ENCODE measurements at regions not wholly inside any gene's neighbourhood (a gene's known extent, or its start where the extent isn't known, plus 50 kb on each side); places are given as distances from the start of the nearest gene placed in this dataset.

DNA sequence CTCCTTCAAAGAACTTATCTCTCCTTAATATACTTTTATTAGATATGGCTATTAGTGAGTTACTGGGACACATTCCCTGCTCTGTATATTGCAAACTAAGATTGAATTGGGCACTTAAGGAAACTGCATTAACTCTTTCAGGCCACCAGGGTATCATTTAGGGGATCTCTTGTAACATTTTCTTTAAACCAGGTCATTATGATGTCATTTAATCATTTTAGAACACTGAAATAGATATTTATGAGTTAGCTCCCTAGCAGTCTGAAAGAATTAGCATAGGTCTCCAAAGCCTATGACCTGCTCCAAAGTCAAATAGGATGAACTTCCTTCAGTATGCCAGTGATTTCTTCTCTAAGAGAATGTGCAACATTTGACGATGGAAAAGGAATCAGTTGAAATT is 506.9 kb downstream of the FOXG1 start:
- Histone ChIP-seq H3K4me1 (ENCODE audit: insufficient read depth, low read length) (no peaks in the 10 kb centered on the region), H3K27me3 (ENCODE audit: control insufficient read depth in 1 of 2, insufficient read depth in 2 of 2, low read length in 2 of 2) (no peaks in the 10 kb centered on the region), H3K27ac (ENCODE audit: low read depth in 1 of 2, low read length in 2 of 2) (no peak overlapping the region), H3K36me3 (ENCODE audit: insufficient read depth, low read length) (no peaks in the 10 kb centered on the region), H3K9me3 (ENCODE audit: control insufficient read depth in 1 of 2, insufficient read depth in 1 of 2, low read length in 2 of 2) (peaks cover 0 to 5% of the 10 kb centered on the region in 2 experiments), H3K4me3 (ENCODE audit: low read length) (no peak overlapping the region)
- ChIA-PET CTCF (no interaction called here), POLR2A (no interaction called here)
- no peak overlapping the region for H3K27ac Mint-ChIP-seq
- DNase-seq, result no peak
- TF ChIP-seq, protein P1, sequence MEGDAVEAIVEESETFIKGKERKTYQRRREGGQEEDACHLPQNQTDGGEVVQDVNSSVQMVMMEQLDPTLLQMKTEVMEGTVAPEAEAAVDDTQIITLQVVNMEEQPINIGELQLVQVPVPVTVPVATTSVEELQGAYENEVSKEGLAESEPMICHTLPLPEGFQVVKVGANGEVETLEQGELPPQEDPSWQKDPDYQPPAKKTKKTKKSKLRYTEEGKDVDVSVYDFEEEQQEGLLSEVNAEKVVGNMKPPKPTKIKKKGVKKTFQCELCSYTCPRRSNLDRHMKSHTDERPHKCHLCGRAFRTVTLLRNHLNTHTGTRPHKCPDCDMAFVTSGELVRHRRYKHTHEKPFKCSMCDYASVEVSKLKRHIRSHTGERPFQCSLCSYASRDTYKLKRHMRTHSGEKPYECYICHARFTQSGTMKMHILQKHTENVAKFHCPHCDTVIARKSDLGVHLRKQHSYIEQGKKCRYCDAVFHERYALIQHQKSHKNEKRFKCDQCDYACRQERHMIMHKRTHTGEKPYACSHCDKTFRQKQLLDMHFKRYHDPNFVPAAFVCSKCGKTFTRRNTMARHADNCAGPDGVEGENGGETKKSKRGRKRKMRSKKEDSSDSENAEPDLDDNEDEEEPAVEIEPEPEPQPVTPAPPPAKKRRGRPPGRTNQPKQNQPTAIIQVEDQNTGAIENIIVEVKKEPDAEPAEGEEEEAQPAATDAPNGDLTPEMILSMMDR (IDR thresholded peaks at IDR 0.05), result no peak
- intact Hi-C loops (cut with DNase I, micrococcal nuclease), result no loop called here
- ATAC-seq (ENCODE audit: poor library complexity), result no peak
- no peaks in the 10 kb centered on the region for H3K27me3 Mint-ChIP-seq
- no peaks in the 10 kb centered on the region for H3K4me1 Mint-ChIP-seq (ENCODE audit: low read depth)
- no peaks in the 10 kb centered on the region for H3K9me3 Mint-ChIP-seq
- H3K4me3 Mint-ChIP-seq, result no peak overlapping the region
- no peaks in the 10 kb centered on the region for H3K36me3 Mint-ChIP-seq (ENCODE audit: low read depth)

DNA sequence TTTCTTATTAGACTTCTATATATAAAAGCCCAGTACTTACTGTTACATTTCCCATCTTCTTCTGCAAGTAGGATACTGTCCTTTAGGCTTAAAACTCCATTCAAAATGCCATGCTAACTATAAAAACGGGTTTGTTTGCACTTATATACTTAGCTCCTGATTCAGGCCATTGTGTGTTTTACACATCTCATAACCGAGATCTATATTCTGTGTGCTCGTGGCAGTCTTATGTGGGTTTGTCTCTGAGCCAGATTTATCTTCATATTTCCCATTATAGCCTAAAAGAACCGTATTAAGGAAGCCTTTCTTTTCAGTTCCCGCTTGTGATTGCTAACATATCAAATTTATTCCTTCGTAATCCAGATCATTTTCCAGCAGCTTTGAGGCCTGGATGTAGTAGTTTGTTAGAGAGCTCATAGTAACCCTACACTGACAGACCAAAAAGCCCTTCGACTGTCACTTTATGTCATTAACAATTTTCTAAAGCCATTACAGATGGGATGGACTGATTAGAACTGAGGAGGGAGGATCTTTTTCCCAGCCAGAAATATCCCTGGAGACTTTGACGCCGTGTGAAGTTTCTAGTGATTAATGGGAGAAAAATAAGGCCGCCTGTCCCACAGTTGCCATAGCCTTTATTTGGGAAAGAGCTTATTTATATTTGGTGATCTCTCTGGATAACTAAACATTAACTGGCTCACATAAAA is 508.5 kb downstream of the FOXG1 start:
- CTCF ChIA-PET, result interaction anchor here (1.3 kb wide), 1 partner anchor 11 kb away, joined by 4 read pairs; no protein-coding TSS in a partner anchor
- H3K27me3 ChIP-seq (ENCODE audit: control insufficient read depth in 1 of 2, insufficient read depth in 2 of 2, low read length in 2 of 2), result no peaks in the 10 kb centered on the region

DNA sequence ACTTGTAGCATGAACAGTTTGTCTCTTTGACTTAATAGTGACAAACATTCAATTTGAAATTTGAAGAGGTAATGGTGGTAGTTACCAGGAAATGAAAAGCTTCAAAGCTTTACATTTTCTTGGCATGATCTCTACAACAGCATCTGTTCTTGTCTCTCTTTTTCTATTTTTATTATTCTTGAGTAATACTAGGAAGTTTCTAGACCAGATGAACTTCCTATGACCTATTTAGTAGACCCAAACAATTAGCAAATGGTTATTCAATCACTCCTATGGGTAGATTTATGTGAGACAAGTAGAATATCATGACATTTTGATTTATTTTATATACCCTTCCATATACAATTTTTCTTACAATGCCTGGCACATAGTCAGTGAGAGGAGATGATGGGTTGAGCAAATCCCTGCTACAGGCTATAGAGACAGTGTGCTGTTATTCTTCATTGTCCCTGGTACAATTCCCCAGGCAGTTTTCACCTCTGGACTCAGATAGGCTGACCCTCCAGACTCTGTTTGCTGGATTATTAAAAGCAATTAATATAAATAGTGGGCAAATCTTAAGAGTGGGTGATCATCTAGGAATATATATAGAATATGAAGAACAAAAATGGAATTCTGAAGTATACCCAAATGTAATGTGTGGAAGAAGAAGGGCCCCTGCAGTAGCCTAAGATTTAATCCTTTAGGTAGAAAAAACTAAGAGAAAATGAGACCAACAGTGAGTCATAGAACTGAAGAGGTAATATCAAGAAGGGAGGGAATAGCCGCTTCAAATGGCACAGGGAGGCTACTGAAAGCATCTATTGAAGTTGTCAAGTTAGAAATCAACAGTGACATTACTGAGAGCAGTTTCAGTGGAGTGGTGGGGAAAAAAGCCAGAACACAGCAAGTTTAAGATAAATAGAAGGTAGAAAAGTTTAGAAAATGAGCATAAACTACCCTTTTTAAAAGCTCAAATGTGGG is 512.0 kb downstream of the FOXG1 start:
- intact Hi-C loops (cut with DNase I, micrococcal nuclease), result no loop called here
- POLR2A ChIA-PET, result no interaction called here
- Mint-ChIP-seq H3K27me3 (no peaks in the 10 kb centered on the region), H3K36me3 (ENCODE audit: low read depth) (no peaks in the 10 kb centered on the region), H3K4me3 (no peak overlapping the region), H3K9me3 (peaks cover 4% of the 10 kb centered on the region), H3K4me1 (ENCODE audit: low read depth) (no peaks in the 10 kb centered on the region), H3K27ac (no peak overlapping the region)
- ATAC-seq (ENCODE audit: poor library complexity), result no peak
- no peak overlapping the region for H3K27ac ChIP-seq (ENCODE audit: low read depth in 1 of 2, low read length in 2 of 2)
- no peak for DNase-seq
- H3K4me1 ChIP-seq (ENCODE audit: insufficient read depth, low read length), result no peaks in the 10 kb centered on the region
- no peaks in the 10 kb centered on the region for H3K36me3 ChIP-seq (ENCODE audit: insufficient read depth, low read length)
- no peaks in the 10 kb centered on the region for H3K9me3 ChIP-seq (ENCODE audit: control insufficient read depth in 1 of 2, insufficient read depth in 1 of 2, low read length in 2 of 2)
- CTCF ChIA-PET, result no interaction called here
- H3K4me3 ChIP-seq (ENCODE audit: low read length), result no peak overlapping the region
- no peaks in the 10 kb centered on the region for H3K27me3 ChIP-seq (ENCODE audit: control insufficient read depth in 1 of 2, insufficient read depth in 2 of 2, low read length in 2 of 2)
- TF ChIP-seq, protein P1 (IDR thresholded peaks at IDR 0.05), result no peak

More for the DNA sequence above, 508.5 kb downstream of the FOXG1 start:
- H3K27ac Mint-ChIP-seq, result no peak overlapping the region
- no peaks in the 10 kb centered on the region for H3K36me3 Mint-ChIP-seq (ENCODE audit: low read depth)
- no peak overlapping the region for H3K27ac ChIP-seq (ENCODE audit: low read depth in 1 of 2, low read length in 2 of 2)
- no peaks in the 10 kb centered on the region for H3K36me3 ChIP-seq (ENCODE audit: insufficient read depth, low read length)
- intact Hi-C loops (cut with DNase I, micrococcal nuclease), result no loop called here
- H3K4me3 ChIP-seq (ENCODE audit: low read length), result no peak overlapping the region
- H3K9me3 Mint-ChIP-seq, result no peaks in the 10 kb centered on the region
- no peaks in the 10 kb centered on the region for H3K4me1 Mint-ChIP-seq (ENCODE audit: low read depth)
- POLR2A ChIA-PET, result no interaction called here
- H3K4me1 ChIP-seq (ENCODE audit: insufficient read depth, low read length), result no peaks in the 10 kb centered on the region
- DNase-seq (no peak), ATAC-seq (ENCODE audit: poor library complexity) (no peak)
- TF ChIP-seq, protein P1 (IDR thresholded peaks at IDR 0.05), result no peak
- no peaks in the 10 kb centered on the region for H3K9me3 ChIP-seq (ENCODE audit: control insufficient read depth in 1 of 2, insufficient read depth in 1 of 2, low read length in 2 of 2)
- no peak overlapping the region for H3K4me3 Mint-ChIP-seq
- H3K27me3 Mint-ChIP-seq, result no peaks in the 10 kb centered on the region
